ENCODE measurements at regions not wholly inside any gene's neighbourhood (a gene's known extent, or its start where the extent isn't known, plus 50 kb on each side); places are given as distances from the start of the nearest gene placed in this dataset.

- TF ChIP-seq POLR2A (IDR thresholded peaks at IDR 0.05) (no peak), CTCF (IDR thresholded peaks at IDR 0.05) (no peak)
Measured at GRCh38 chr4:164134388-164134787, 619.5 kb upstream of the SMIM31 start.
